DND-41 (cell line): ENCODE measurements at regions not wholly inside any gene's neighbourhood (a gene's known extent, or its start where the extent isn't known, plus 50 kb on each side); places are given as distances from the start of the nearest gene placed in this dataset.
"Not testable (repeated sequence)": the region's sequence is repeated elsewhere in the genome, so short reads cannot be mapped to it uniquely, and the experiment has no call there.

Experiments used
- ATAC-seq: fragments of 200-7000 bp; cut with Tn5 transposase; 3 replicates; pipeline ENCODE4 v1.9.1; 2021; ENCODE audit warnings: low read depth; ENCODE audit not compliant: insufficient read depth
- DNase-seq: peaks from one replicate; pipeline ENCODE4 v3.0.0-alpha.2; 2020
- H2AFZ ChIP-seq: 2 replicates; pipeline ENCODE4 v1.6.0; 2012; ENCODE audit warnings: low read depth, low read length
- H3K27ac ChIP-seq: 2 replicates; pipeline ENCODE4 v1.5.1; 2012; ENCODE audit warnings: low read length, inconsistent platforms
- H3K27me3 ChIP-seq: fragments of 200-600 bp; sonication (generic); 2 replicates; pipeline ENCODE4 v1.6.0; 2012; ENCODE audit warnings: low read length, mild to moderate bottlenecking, inconsistent platforms; ENCODE audit not compliant: insufficient read depth, poor library complexity
- H3K36me3 ChIP-seq: 2 replicates; pipeline ENCODE4 v1.5.1; 2012; ENCODE audit warnings: low read length, inconsistent platforms; ENCODE audit not compliant: insufficient read depth
- H3K4me1 ChIP-seq: 2 replicates; pipeline ENCODE4 v1.5.1; 2012; ENCODE audit warnings: mild to moderate bottlenecking, low read length; ENCODE audit not compliant: insufficient read depth
- H3K4me2 ChIP-seq: 2 replicates; pipeline ENCODE4 v1.6.0; 2012; ENCODE audit warnings: mild to moderate bottlenecking, moderate library complexity, low read length, inconsistent platforms; ENCODE audit not compliant: insufficient read depth
- H3K4me3 ChIP-seq, 2 experiments: fragments of 200-600 bp in 1 of 2; shearing (Covaris generic) in 1 of 2; 2 replicates each; pipeline ENCODE4 v1.5.1; 2012 to 2016; ENCODE audit warnings: inconsistent platforms in 2 of 2, low read length in 2 of 2, mild to moderate bottlenecking in 2 of 2, low read depth in 1 of 2, moderate library complexity in 1 of 2
- H3K79me2 ChIP-seq: 2 replicates; pipeline ENCODE4 v1.6.0; 2012; ENCODE audit warnings: low read length, inconsistent platforms; ENCODE audit not compliant: insufficient read depth
- H3K9ac ChIP-seq: 2 replicates; pipeline ENCODE4 v1.6.0; 2012; ENCODE audit warnings: low read depth, mild to moderate bottlenecking, inconsistent platforms, low read length, moderate library complexity
- H3K9me3 ChIP-seq: 2 replicates; pipeline ENCODE4 v1.5.1; 2012; ENCODE audit warnings: low read length, moderate library complexity, mild to moderate bottlenecking, inconsistent platforms; ENCODE audit not compliant: insufficient read depth, severe bottlenecking
- H4K20me1 ChIP-seq: 2 replicates; pipeline ENCODE4 v1.6.0; 2012; ENCODE audit warnings: low read length; ENCODE audit not compliant: insufficient read depth
- CTCF ChIP-seq: IDR thresholded peaks from 2 replicates; pipeline ENCODE4 v1.5.1; 2012; ENCODE audit warnings: borderline replicate concordance, low read length, moderate library complexity, mild to moderate bottlenecking; ENCODE audit not compliant: poor library complexity, severe bottlenecking; ENCODE audit errors: extremely low read depth
- EZH2 ChIP-seq: IDR thresholded peaks from 3 replicates; pipeline ENCODE4 v1.6.1; 2012; ENCODE audit warnings: borderline replicate concordance, low read depth, mild to moderate bottlenecking, moderate library complexity, low read length, inconsistent platforms; ENCODE audit not compliant: severe bottlenecking

DNA sequence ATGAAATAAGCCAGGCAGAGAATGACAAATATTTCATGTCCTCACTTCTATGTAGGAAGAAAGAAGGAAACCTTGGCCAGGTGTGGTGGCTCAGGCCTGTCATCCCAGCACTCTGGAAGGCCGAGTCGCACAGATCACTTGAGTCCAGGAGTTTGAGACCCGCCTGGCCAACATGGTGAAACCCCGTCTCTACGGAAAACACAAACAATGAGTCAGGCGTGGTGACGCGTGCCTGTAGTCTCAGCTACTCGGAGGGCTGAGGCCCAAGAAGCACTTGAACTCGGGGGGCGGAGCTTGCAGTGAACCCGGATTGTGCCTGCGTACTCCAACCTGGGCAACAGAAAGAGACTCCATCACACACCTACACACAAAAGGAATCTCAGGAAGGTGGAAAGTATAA, 80.5 kb upstream of the HMX1 start:
- not testable (repeated sequence) for H3K4me1 ChIP-seq, H3K9me3 ChIP-seq, H3K9ac ChIP-seq, DNase-seq, H2AFZ ChIP-seq, H4K20me1 ChIP-seq, H3K27me3 ChIP-seq, H3K27ac ChIP-seq, ATAC-seq, H3K4me3 ChIP-seq, H3K4me2 ChIP-seq, H3K79me2 ChIP-seq, H3K36me3 ChIP-seq

DNA sequence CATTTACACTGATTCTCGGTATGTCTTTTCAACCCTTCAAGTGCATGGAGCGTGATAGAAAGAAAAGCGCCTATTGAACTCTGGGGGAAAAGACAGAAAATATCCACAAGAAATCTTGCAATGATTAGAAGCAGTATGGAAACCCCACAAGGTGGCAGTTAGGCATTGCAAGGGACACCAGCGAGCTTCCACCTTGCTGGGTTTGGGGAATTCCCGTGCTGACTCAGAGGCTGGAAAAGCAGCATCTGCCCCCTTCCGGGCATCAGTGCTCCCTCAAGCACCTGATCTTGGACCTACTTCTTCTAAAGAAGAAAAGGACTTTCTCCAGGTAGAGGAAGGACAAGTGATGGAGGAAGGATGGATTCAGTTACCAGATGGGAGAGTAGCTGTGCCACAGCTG, 73.9 kb upstream of the HMX1 start:
- not testable (repeated sequence) for H3K4me2 ChIP-seq, H3K27ac ChIP-seq, ATAC-seq, H3K79me2 ChIP-seq, H2AFZ ChIP-seq, H3K9me3 ChIP-seq, H3K4me3 ChIP-seq, DNase-seq, H4K20me1 ChIP-seq, H3K36me3 ChIP-seq, H3K4me1 ChIP-seq, H3K27me3 ChIP-seq, H3K9ac ChIP-seq

GRCh38 chr4:8943367-8943766, 71.7 kb upstream of the HMX1 start:
- H3K9me3 ChIP-seq, H3K9ac ChIP-seq, H3K4me3 ChIP-seq, H3K27me3 ChIP-seq, ATAC-seq, H3K27ac ChIP-seq, H3K4me2 ChIP-seq, DNase-seq, H3K79me2 ChIP-seq, H2AFZ ChIP-seq, H4K20me1 ChIP-seq, H3K36me3 ChIP-seq, H3K4me1 ChIP-seq: not testable (repeated sequence)

GRCh38 chr4:8942088-8942487, 70.4 kb upstream of the HMX1 start:
- H3K79me2 ChIP-seq, ATAC-seq: not testable (repeated sequence)

DNA sequence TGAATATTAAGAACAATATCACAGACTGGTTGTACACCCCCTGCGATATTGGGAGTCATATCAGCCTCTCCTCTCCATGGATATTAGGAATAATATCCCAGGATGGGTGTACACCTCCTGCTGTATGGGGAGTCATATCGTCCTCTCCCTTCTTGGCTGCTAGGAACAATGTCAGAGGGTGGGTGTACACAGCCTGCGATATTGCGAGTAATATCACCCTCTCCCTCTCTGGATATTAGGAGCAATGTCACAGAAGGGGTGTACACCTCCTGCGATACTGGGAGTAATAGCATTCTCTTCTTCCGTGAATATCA, 69.8 kb upstream of the HMX1 start:
- H3K36me3 ChIP-seq, DNase-seq, H4K20me1 ChIP-seq, H3K9me3 ChIP-seq, H3K27ac ChIP-seq, H3K27me3 ChIP-seq, ATAC-seq, H3K4me1 ChIP-seq, H3K4me2 ChIP-seq, H3K4me3 ChIP-seq, H3K79me2 ChIP-seq, H2AFZ ChIP-seq, H3K9ac ChIP-seq: not testable (repeated sequence)

More at GRCh38 chr4:8942088-8942487, 70.4 kb upstream of the HMX1 start:
- not testable (repeated sequence) for H3K36me3 ChIP-seq, H4K20me1 ChIP-seq, H3K4me2 ChIP-seq, H3K27me3 ChIP-seq, H3K4me1 ChIP-seq, DNase-seq, H2AFZ ChIP-seq, H3K9me3 ChIP-seq, H3K4me3 ChIP-seq, H3K27ac ChIP-seq, H3K9ac ChIP-seq

- Histone ChIP-seq H3K4me1 (no peaks in the 10 kb centered on the region), H4K20me1 (no peaks in the 10 kb centered on the region), H3K4me2 (no peak overlapping the region), H3K9me3 (no peaks in the 10 kb centered on the region), H3K27me3 (no peaks in the 10 kb centered on the region), H3K4me3 (no peak overlapping the region), H3K36me3 (no peaks in the 10 kb centered on the region), H3K79me2 (no peaks in the 10 kb centered on the region), H3K27ac (no peak overlapping the region), H2AFZ (no peak overlapping the region), H3K9ac (no peak overlapping the region)
- ATAC-seq (no peak), DNase-seq (no peak)
- TF ChIP-seq EZH2 (no peak), CTCF (peak; percentile 28)
Measured at GRCh38 chr4:8940792-8941491, 69.3 kb upstream of the HMX1 start.
